Ascending aorta (tissue), 2 donors: ENCODE measurements at regions not wholly inside any gene's neighbourhood (a gene's known extent, or its start where the extent isn't known, plus 50 kb on each side); places are given as distances from the start of the nearest gene placed in this dataset.

Experiments
- DNase-seq, 2 donors: peaks; one replicate each; pipeline ENCODE4 v3.0.0-alpha.2; 2019; ENCODE audit warnings: low spot score in 2 of 2
- H3K27ac ChIP-seq, 2 donors: fragments of 200-600 bp; sonication (generic); one replicate each; pipeline ENCODE4 v1.5.1; 2016 to 2017; ENCODE audit warnings: mild to moderate bottlenecking in 1 of 2
- H3K27me3 ChIP-seq: fragments of 200-600 bp; sonication (generic); one replicate; pipeline ENCODE4 v1.5.1; 2017
- H3K36me3 ChIP-seq, 2 donors: fragments of 200-600 bp; sonication (generic); one replicate each; pipeline ENCODE4 v1.5.1; 2016
- H3K4me1 ChIP-seq, 2 donors: fragments of 200-600 bp; sonication (generic); one replicate each; pipeline ENCODE4 v1.5.1; 2016 to 2017; ENCODE audit warnings: mild to moderate bottlenecking in 1 of 2
- H3K4me3 ChIP-seq, 2 donors: fragments of 200-600 bp; sonication (generic); one replicate each; pipeline ENCODE4 v1.5.1; 2016 to 2017; ENCODE audit warnings: mild to moderate bottlenecking in 1 of 2
- H3K9me3 ChIP-seq, 2 donors: fragments of 200-600 bp; sonication (generic); one replicate each; pipeline ENCODE4 v1.5.1; 2016
- intact Hi-C: fragments of 100-400 bp; cut with DNase I; formaldehyde crosslinking; loops from one replicate; pipeline ENCODE4 v1.15.1; 2023
- TF ChIP-seq, protein P1 (sequence below), 3 experiments: fragments of 200-600 bp in 2 of 3; fragments of 450-650 bp in 1 of 3; sonication (generic) in 2 of 3; IDR thresholded peaks; one replicate each; pipeline ENCODE4 v1.5.1; 2016 to 2019; ENCODE audit warnings: antibody characterized with exemption in 3 of 3, mild to moderate bottlenecking in 1 of 3, moderate library complexity in 1 of 3

DNA sequence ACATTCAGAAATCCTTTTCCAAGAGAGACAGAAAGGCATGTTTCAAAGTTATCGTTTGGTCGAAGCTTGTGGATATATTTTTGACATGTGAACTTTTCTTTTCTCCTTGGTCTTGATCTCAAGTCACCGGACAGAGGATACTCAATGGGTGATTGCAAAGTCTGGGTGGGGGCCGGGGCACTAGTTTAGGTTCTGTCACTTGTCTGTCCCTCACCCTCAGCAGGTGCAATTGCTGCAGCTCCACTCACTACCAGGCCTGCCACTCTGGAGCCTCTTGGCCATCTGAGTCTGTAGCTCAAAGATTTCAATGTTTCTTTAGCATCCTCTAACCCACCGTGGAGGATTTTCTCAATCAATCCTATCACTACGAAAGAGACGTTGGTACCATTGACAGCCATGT is 246.0 kb upstream of the C1orf174 start:
- no peaks in the 10 kb centered on the region for H3K27me3 ChIP-seq
- no peak overlapping the region for H3K27ac ChIP-seq
- intact Hi-C loops: no loop called here
- H3K9me3 ChIP-seq: no peaks in the 10 kb centered on the region
- no peaks in the 10 kb centered on the region for H3K4me1 ChIP-seq
- DNase-seq: no peak
- no peak overlapping the region for H3K4me3 ChIP-seq
- no peaks in the 10 kb centered on the region for H3K36me3 ChIP-seq
- TF ChIP-seq, protein P1, sequence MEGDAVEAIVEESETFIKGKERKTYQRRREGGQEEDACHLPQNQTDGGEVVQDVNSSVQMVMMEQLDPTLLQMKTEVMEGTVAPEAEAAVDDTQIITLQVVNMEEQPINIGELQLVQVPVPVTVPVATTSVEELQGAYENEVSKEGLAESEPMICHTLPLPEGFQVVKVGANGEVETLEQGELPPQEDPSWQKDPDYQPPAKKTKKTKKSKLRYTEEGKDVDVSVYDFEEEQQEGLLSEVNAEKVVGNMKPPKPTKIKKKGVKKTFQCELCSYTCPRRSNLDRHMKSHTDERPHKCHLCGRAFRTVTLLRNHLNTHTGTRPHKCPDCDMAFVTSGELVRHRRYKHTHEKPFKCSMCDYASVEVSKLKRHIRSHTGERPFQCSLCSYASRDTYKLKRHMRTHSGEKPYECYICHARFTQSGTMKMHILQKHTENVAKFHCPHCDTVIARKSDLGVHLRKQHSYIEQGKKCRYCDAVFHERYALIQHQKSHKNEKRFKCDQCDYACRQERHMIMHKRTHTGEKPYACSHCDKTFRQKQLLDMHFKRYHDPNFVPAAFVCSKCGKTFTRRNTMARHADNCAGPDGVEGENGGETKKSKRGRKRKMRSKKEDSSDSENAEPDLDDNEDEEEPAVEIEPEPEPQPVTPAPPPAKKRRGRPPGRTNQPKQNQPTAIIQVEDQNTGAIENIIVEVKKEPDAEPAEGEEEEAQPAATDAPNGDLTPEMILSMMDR (IDR thresholded peaks at IDR 0.05): no peak

DNA sequence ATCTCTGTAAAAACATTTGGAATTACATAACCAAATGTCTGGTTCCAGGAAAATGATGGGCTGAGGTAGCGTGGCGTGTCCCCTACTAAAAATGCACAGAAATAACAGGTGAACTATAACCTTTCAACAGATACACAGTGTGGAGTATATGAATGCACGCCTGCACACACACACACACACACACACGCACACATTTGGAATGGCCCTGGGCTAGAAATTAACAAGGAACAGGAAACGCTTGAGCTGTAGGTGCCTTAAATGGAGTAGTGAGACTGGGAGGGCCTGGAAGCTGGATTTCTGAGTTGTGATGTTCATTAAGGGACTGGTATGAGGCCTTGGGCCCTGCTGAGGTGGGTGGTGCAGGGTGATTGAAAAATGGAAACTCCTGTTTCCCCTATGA is 246.5 kb upstream of the C1orf174 start:
- intact Hi-C loops: no loop called here
- DNase-seq: no peak
- no peaks in the 10 kb centered on the region for H3K9me3 ChIP-seq
- H3K4me3 ChIP-seq: no peak overlapping the region
- no peak overlapping the region for H3K27ac ChIP-seq
- H3K27me3 ChIP-seq: no peaks in the 10 kb centered on the region
- TF ChIP-seq, protein P1 (IDR thresholded peaks at IDR 0.05): no peak
- no peaks in the 10 kb centered on the region for H3K36me3 ChIP-seq
- H3K4me1 ChIP-seq: no peaks in the 10 kb centered on the region

DNA sequence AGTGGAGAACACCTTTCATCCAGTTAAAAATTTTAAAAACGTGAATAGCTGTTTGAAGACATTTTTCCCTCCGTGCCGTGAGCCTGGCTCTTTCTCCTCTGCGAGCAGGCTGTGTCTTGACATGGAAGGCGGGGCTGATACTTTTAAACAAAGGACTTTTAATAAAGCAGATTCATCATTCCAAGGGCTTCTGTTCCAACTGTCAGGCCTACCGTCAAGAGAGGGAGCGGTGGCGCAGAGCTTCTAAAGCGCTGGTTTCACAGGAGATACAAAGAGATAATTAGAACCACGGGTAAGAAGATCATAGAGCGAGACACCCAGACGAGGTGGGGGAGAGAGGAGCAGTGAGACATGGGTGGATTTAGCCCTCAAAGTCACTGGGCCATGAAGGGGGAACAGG is 247.4 kb upstream of the C1orf174 start:
- intact Hi-C loops: no loop called here
- Histone ChIP-seq H3K4me1 (no peaks in the 10 kb centered on the region), H3K27me3 (no peaks in the 10 kb centered on the region), H3K27ac (no peak overlapping the region), H3K9me3 (no peaks in the 10 kb centered on the region), H3K36me3 (no peaks in the 10 kb centered on the region), H3K4me3 (no peak overlapping the region)
- DNase-seq: no peak
- TF ChIP-seq, protein P1 (IDR thresholded peaks at IDR 0.05): no peak

DNA sequence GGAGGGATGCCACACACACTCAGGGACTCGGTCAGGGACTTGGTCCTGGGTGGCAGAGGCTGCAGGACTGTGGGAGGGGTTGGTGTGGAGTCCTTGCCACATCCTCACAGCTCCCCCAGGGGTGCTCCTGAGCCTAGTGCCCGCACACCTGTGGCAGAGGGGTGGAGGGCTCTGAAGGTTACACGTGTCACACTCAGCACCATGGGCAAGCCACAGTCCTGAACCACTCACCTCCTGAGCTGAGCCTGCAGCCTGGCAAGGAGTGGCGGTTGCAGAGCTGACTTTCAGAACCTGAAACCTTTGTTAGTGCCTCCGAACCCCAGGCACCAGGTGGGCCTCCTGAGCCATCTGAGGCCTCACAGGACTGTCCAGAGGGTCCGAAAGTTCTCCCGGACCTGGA is 249.2 kb upstream of the C1orf174 start:
- no peak overlapping the region for H3K27ac ChIP-seq
- TF ChIP-seq, protein P1 (IDR thresholded peaks at IDR 0.05): no peak
- no peak for DNase-seq
- no peaks in the 10 kb centered on the region for H3K36me3 ChIP-seq
- H3K27me3 ChIP-seq: no peaks in the 10 kb centered on the region
- H3K4me1 ChIP-seq: no peaks in the 10 kb centered on the region
- no peaks in the 10 kb centered on the region for H3K9me3 ChIP-seq
- intact Hi-C loops: no loop called here
- no peak overlapping the region for H3K4me3 ChIP-seq

DNA sequence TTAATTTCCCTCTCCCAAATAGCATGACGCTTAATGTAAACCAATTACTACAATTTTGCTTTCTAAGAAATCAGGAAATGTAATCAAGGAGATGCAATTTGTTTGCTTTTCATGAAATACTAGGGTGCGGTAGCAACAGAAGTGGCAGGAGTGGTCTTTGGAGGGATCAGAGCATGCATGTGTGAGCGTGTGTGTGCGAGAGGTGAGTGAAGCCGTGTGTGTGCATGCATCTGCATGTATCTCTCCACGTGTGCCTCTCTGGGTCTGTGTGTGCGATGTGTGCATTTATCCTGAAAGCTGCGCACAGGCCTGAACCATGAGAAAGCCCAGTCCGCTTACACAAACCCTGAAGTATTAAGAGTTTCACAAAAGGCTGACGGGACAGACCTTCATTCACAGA is 249.8 kb upstream of the C1orf174 start:
- no peak for DNase-seq
- no peaks in the 10 kb centered on the region for H3K36me3 ChIP-seq
- H3K4me1 ChIP-seq: no peaks in the 10 kb centered on the region
- H3K27me3 ChIP-seq: no peaks in the 10 kb centered on the region
- intact Hi-C loops: no loop called here
- H3K27ac ChIP-seq: no peak overlapping the region
- TF ChIP-seq, protein P1 (IDR thresholded peaks at IDR 0.05): no peak
- no peaks in the 10 kb centered on the region for H3K9me3 ChIP-seq
- no peak overlapping the region for H3K4me3 ChIP-seq

DNA sequence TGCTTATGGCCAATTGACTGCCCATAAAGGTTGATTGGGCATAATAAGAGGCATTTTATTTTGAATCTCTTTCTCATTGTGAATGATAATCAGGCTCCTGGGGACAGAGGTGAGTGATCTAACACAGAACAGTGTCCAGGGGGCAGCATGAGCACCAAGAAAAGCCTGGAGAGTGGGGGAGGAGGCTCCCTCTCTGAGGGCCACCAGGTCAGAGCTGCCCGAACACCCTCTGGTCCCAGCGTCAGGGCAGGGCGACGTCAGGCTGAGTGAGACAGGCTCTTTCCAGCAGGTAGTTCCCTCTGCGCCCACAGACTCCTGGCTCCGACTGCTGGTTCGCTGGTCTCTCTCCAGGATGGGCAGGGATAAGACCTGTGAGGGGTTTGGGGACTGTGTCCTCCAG is 250.2 kb upstream of the C1orf174 start:
- TF ChIP-seq, protein P1 (IDR thresholded peaks at IDR 0.05): no peak
- Histone ChIP-seq H3K4me3 (no peak overlapping the region), H3K36me3 (no peaks in the 10 kb centered on the region), H3K27ac (no peak overlapping the region), H3K9me3 (no peaks in the 10 kb centered on the region), H3K27me3 (no peaks in the 10 kb centered on the region), H3K4me1 (no peaks in the 10 kb centered on the region)
- intact Hi-C loops: no loop called here
- no peak for DNase-seq
